ENCODE measurements at regions not wholly inside any gene's neighbourhood (a gene's known extent, or its start where the extent isn't known, plus 50 kb on each side); places are given as distances from the start of the nearest gene placed in this dataset.

DNA sequence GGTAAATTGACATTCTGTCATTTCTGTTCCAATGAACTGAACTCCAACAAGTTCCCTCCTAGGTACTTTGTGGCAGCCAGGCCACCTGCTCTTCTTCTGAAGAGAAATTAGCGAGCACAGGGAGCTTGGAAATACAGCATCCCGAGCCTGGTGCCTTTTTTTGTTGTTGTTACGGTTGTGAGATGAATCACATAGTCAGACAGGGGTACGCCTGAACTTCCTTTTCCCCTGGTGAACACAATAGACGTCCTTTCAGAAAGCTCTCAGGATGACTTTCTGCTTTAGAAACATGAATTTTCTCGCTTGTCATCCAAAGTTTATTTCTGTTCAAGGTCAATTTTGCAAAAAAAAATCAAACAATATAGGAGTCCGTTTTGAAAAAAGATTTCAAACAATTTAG lies 53.9 kb upstream of the XYLT1 start:
- no peaks in the 10 kb centered on the region for H3K79me1 ChIP-seq (ENCODE audit: low read depth, low read length)
- H3K4ac ChIP-seq (ENCODE audit: low read length): no peak overlapping the region
- H3K4me2 ChIP-seq (ENCODE audit: insufficient read depth, low read length, poor library complexity, severe bottlenecking): no peak overlapping the region
- H3K18ac ChIP-seq (ENCODE audit: low read length): no peak overlapping the region
- no peak overlapping the region for H2BK12ac ChIP-seq (ENCODE audit: low read length)
- H2AFZ ChIP-seq (ENCODE audit: low read length): no peak overlapping the region
- no peak overlapping the region for H2BK15ac ChIP-seq (ENCODE audit: low read length)
- no peak overlapping the region for H4K8ac ChIP-seq (ENCODE audit: low read depth, low read length)
- no peak overlapping the region for H2BK5ac ChIP-seq (ENCODE audit: low read length)
- peaks cover 0 to 5% (median 0%) of the 10 kb centered on the region in 3 experiments for H3K27me3 ChIP-seq (ENCODE audit: control insufficient read depth in 3 of 3, insufficient read depth in 3 of 3, low read depth in 1 of 3, low read length in 3 of 3)
- no peak overlapping the region for H3K9ac ChIP-seq (ENCODE audit: low read depth, low read length, poor library complexity)
- whole genome bisulfite sequencing, 2 donors (ENCODE audit: extremely low coverage in 2 of 2, insufficient read length in 2 of 2, insufficient replicate concordance in 1 of 2): no CpG with 5 or more reads among the region's 7 CpGs
- H4K91ac ChIP-seq (ENCODE audit: low read depth, low read length, poor library complexity): no peak overlapping the region
- H3K4me3 ChIP-seq (ENCODE audit: low read length in 2 of 2): no peak overlapping the region
- no peak overlapping the region for H3K23ac ChIP-seq (ENCODE audit: low read depth, low read length, poor library complexity)
- no peak overlapping the region for H3K27ac ChIP-seq (replicated peaks; ENCODE audit: low read length)
- no peak overlapping the region for H3K14ac ChIP-seq (ENCODE audit: low read length)
- H3K4me1 ChIP-seq (ENCODE audit: control insufficient read depth in 2 of 2, insufficient read depth in 1 of 2, low read depth in 1 of 2, low read length in 2 of 2): no peaks in the 10 kb centered on the region
- no peaks in the 10 kb centered on the region for H3K9me3 ChIP-seq (replicated peaks in 1 of 2; ENCODE audit: control insufficient read depth in 2 of 2, insufficient read depth in 1 of 2, low read depth in 1 of 2, low read length in 2 of 2)
- no peak for DNase-seq (ENCODE audit: low spot score)
- H2AK5ac ChIP-seq (ENCODE audit: low read depth, low read length): no peak overlapping the region
- H3K36me3 ChIP-seq (replicated peaks in 1 of 2; ENCODE audit: control insufficient read depth in 2 of 2, insufficient read depth in 2 of 2, low read length in 2 of 2): no peaks in the 10 kb centered on the region
- H2BK120ac ChIP-seq (ENCODE audit: low read depth, low read length): no peak overlapping the region

DNA sequence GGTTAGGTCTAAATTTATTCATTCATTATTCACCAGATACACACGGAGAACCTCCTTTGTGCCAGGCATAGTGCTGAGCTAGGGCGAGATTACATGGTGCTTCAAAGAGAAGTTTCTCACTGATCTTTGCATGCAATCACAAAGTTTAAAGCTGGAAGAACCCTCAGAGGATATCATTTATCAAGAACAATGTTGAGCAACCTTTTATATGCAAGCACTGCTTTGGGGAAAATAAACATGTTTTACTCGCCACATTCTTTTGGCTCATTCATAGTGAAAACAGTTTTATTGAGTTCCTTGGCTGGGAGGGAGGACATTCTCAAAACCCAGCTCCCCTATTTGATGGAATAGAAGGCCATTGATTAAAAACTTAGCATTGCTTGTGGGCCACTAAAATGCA lies 49.8 kb upstream of the XYLT1 start:
- Histone ChIP-seq H3K4me3 (ENCODE audit: low read length in 2 of 2) (no peak overlapping the region), H2AFZ (ENCODE audit: low read length) (no peak overlapping the region), H2BK12ac (ENCODE audit: low read length) (no peak overlapping the region), H3K14ac (ENCODE audit: low read length) (no peak overlapping the region), H3K4me2 (ENCODE audit: insufficient read depth, low read length, poor library complexity, severe bottlenecking) (no peak overlapping the region), H3K79me1 (ENCODE audit: low read depth, low read length) (no peaks in the 10 kb centered on the region), H2BK5ac (ENCODE audit: low read length) (no peak overlapping the region), H4K8ac (ENCODE audit: low read depth, low read length) (no peak overlapping the region), H3K27me3 (ENCODE audit: control insufficient read depth in 3 of 3, insufficient read depth in 3 of 3, low read depth in 1 of 3, low read length in 3 of 3) (peaks cover 0 to 5% (median 0%) of the 10 kb centered on the region in 3 experiments), H3K4ac (ENCODE audit: low read length) (no peak overlapping the region), H4K91ac (ENCODE audit: low read depth, low read length, poor library complexity) (no peak overlapping the region), H3K23ac (ENCODE audit: low read depth, low read length, poor library complexity) (no peak overlapping the region), H3K9me3 (replicated peaks in 1 of 2; ENCODE audit: control insufficient read depth in 2 of 2, insufficient read depth in 1 of 2, low read depth in 1 of 2, low read length in 2 of 2) (no peaks in the 10 kb centered on the region), H3K27ac (replicated peaks; ENCODE audit: low read length) (no peak overlapping the region), H2BK15ac (ENCODE audit: low read length) (no peak overlapping the region), H3K36me3 (replicated peaks in 1 of 2; ENCODE audit: control insufficient read depth in 2 of 2, insufficient read depth in 2 of 2, low read length in 2 of 2) (no peaks in the 10 kb centered on the region), H3K9ac (ENCODE audit: low read depth, low read length, poor library complexity) (no peak overlapping the region), H3K18ac (ENCODE audit: low read length) (no peak overlapping the region), H2BK120ac (ENCODE audit: low read depth, low read length) (no peak overlapping the region), H3K4me1 (ENCODE audit: control insufficient read depth in 2 of 2, insufficient read depth in 1 of 2, low read depth in 1 of 2, low read length in 2 of 2) (no peaks in the 10 kb centered on the region), H2AK5ac (ENCODE audit: low read depth, low read length) (no peak overlapping the region)
- no peak for DNase-seq (ENCODE audit: low spot score)
- no CpG with 5 or more reads among the region's 3 CpGs for WGBS, 2 donors (ENCODE audit: extremely low coverage in 2 of 2, insufficient read length in 2 of 2, insufficient replicate concordance in 1 of 2)

Data from neuronal stem cell (in vitro differentiated cells).